Trophoblast cell (in vitro differentiated cells and primary cell): ENCODE measurements at regions not wholly inside any gene's neighbourhood (a gene's known extent, or its start where the extent isn't known, plus 50 kb on each side); places are given as distances from the start of the nearest gene placed in this dataset.
"Not testable (repeated sequence)": the region's sequence is repeated elsewhere in the genome, so short reads cannot be mapped to it uniquely, and the experiment has no call there.

ENCODE experiments used
- DNase-seq, 2 donors: peaks; one replicate each; pipeline ENCODE4 v3.0.0-alpha.2; 2016
- H2AFZ ChIP-seq: 2 replicates; pipeline ENCODE4 v1.6.1; 2013; ENCODE audit warnings: low read length, moderate library complexity, mild to moderate bottlenecking; ENCODE audit not compliant: insufficient read depth, poor library complexity
- H2AK5ac ChIP-seq: 2 replicates; pipeline ENCODE4 v1.6.1; 2013; ENCODE audit warnings: mild to moderate bottlenecking, low read length
- H2BK120ac ChIP-seq: 2 replicates; pipeline ENCODE4 v1.6.1; 2013; ENCODE audit warnings: low read length, mild to moderate bottlenecking, moderate library complexity; ENCODE audit not compliant: insufficient read depth, poor library complexity
- H2BK12ac ChIP-seq: 2 replicates; pipeline ENCODE4 v1.6.1; 2013; ENCODE audit warnings: mild to moderate bottlenecking, low read length, moderate library complexity
- H2BK5ac ChIP-seq: 2 replicates; pipeline ENCODE4 v1.6.1; 2013; ENCODE audit warnings: low read length, low read depth, moderate library complexity, mild to moderate bottlenecking; ENCODE audit not compliant: poor library complexity
- H3K14ac ChIP-seq: 2 replicates; pipeline ENCODE4 v1.6.1; 2013; ENCODE audit warnings: mild to moderate bottlenecking, low read length
- H3K18ac ChIP-seq: 2 replicates; pipeline ENCODE4 v1.6.1; 2013; ENCODE audit warnings: mild to moderate bottlenecking, low read length
- H3K23ac ChIP-seq: 2 replicates; pipeline ENCODE4 v1.6.1; 2013; ENCODE audit warnings: low read length
- H3K27ac ChIP-seq: 2 replicates; pipeline ENCODE4 v1.5.1; 2013; ENCODE audit warnings: low read depth, mild to moderate bottlenecking, inconsistent platforms, low read length, moderate library complexity
- H3K27me3 ChIP-seq: 2 replicates; pipeline ENCODE4 v1.6.1; 2013; ENCODE audit warnings: inconsistent platforms, mild to moderate bottlenecking, low read length, moderate library complexity; ENCODE audit not compliant: insufficient read depth
- H3K36me3 ChIP-seq, 2 experiments: 1 replicate in 1 of 2; 2 replicates in 1 of 2; pipeline ENCODE4 v1.6.1; 2013; ENCODE audit warnings: low read length in 2 of 2, mild to moderate bottlenecking in 2 of 2, moderate library complexity in 1 of 2; ENCODE audit not compliant: insufficient read depth in 2 of 2, control insufficient read depth in 1 of 2
- H3K4ac ChIP-seq: 2 replicates; pipeline ENCODE4 v1.6.1; 2013; ENCODE audit warnings: low read depth, mild to moderate bottlenecking, low read length, moderate library complexity
- H3K4me1 ChIP-seq, 2 experiments: 1 replicate in 1 of 2; 2 replicates in 1 of 2; pipeline ENCODE4 v1.6.1; 2013; ENCODE audit warnings: low read length in 2 of 2, mild to moderate bottlenecking in 2 of 2, moderate library complexity in 1 of 2; ENCODE audit not compliant: insufficient read depth in 2 of 2, control insufficient read depth in 1 of 2
- H3K4me2 ChIP-seq: 2 replicates; pipeline ENCODE4 v1.6.1; 2013; ENCODE audit warnings: inconsistent platforms, mild to moderate bottlenecking, low read length, moderate library complexity
- H3K4me3 ChIP-seq: 2 replicates; pipeline ENCODE4 v1.5.1; 2013; ENCODE audit warnings: mild to moderate bottlenecking, low read depth, low read length, inconsistent platforms
- H3K79me1 ChIP-seq: one replicate; pipeline ENCODE4 v1.6.1; 2013; ENCODE audit warnings: low read length
- H3K79me2 ChIP-seq: 2 replicates; pipeline ENCODE4 v1.6.1; 2013; ENCODE audit warnings: low read length, mild to moderate bottlenecking; ENCODE audit not compliant: control insufficient read depth, insufficient read depth, poor library complexity
- H3K9ac ChIP-seq: 2 replicates; pipeline ENCODE4 v1.6.1; 2013; ENCODE audit warnings: mild to moderate bottlenecking, low read length
- H3K9me3 ChIP-seq: 2 replicates; pipeline ENCODE4 v1.6.1; 2013; ENCODE audit warnings: low read depth, mild to moderate bottlenecking, control low read depth, inconsistent platforms, low read length; ENCODE audit not compliant: insufficient read depth
- H4K12ac ChIP-seq: 2 replicates; pipeline ENCODE4 v1.6.1; 2013; ENCODE audit warnings: low read depth, mild to moderate bottlenecking, low read length, moderate library complexity
- H4K8ac ChIP-seq: 2 replicates; pipeline ENCODE4 v1.6.1; 2013; ENCODE audit warnings: low read depth, mild to moderate bottlenecking, low read length, moderate library complexity
- H4K91ac ChIP-seq: one replicate; pipeline ENCODE4 v1.6.1; 2013; ENCODE audit warnings: low read depth, mild to moderate bottlenecking, low read length, moderate library complexity
- WGBS: extraction: QIAGEN DNeasy Blood & Tissue Kit; methylation state at CpG from one replicate; pipeline ENCODE4 v1.1.7; 2013; ENCODE audit warnings: missing lambda C conversion rate; ENCODE audit not compliant: insufficient read length, insufficient coverage; ENCODE audit errors: extremely low coverage; 5-methylcytosine and 5-hydroxymethylcytosine counted together

DNA sequence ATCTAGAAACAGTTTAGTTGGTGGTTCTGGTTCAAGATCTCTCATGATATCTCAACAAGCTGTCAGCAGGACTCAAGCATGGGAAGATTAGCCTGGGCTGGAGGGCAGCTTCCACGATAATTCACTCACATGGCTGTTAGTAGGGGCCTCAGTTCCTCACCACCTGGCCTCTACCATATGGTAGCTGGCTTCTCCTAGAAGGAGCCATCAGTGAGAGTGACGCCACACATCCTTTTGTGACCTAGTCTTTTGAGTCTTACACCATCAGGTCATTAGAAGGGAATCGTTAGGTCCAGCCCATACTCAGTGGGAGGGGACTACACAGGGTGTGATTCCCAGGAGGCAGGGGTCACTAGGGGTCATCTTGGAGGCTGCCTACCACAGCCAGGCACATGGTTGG lies 239.3 kb upstream of the PLPP4 start:
- Histone ChIP-seq H3K79me2 (no peaks in the 10 kb centered on the region), H4K8ac (no peak overlapping the region), H3K18ac (no peak overlapping the region), H2BK5ac (no peak overlapping the region), H3K9me3 (no peaks in the 10 kb centered on the region), H3K79me1 (no peaks in the 10 kb centered on the region), H2AFZ (no peak overlapping the region), H3K4me1 (no peaks in the 10 kb centered on the region), H2BK12ac (no peak overlapping the region), H3K14ac (no peak overlapping the region), H3K27ac (no peak overlapping the region), H3K23ac (no peak overlapping the region), H4K91ac (no peak overlapping the region), H3K36me3 (no peaks in the 10 kb centered on the region), H4K12ac (no peak overlapping the region), H2AK5ac (no peak overlapping the region), H3K4me2 (no peak overlapping the region), H3K27me3 (no peaks in the 10 kb centered on the region), H3K4me3 (no peak overlapping the region), H3K9ac (no peak overlapping the region), H3K4ac (no peak overlapping the region), H2BK120ac (no peak overlapping the region)
- DNase-seq, result no peak
- no CpG with 5 or more reads among the region's 3 CpGs for WGBS

DNA sequence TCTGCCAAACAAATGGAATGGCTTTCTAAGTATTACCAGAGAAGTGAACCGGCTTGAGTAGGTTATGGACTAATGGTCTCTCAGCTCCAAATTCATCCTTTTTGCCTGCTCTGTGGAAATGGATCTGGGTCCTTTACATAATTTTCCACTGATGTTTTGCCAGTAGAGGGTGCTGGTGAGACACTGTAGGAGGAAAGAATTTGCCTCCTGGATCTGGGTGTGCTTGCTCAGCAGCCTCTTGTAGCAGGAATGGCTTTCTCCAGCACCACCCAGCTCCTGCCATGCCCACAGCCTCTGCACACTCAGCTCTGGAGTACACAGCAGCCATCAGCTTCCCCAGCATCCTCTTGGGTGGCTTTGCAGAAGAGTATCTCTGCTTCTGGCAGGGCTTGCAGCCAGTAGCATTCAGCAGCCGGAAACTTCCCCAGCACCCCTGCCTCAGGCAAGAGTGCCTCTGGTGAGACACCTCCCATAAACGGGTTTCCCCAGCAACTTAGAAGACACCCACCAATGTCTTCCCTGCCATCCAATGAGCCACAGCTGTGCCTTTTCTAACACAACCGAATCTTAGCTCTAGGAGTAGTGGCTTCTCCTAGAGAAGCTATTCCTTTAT lies 235.0 kb upstream of the PLPP4 start:
- Histone ChIP-seq H3K27ac (no peak overlapping the region), H2AFZ (no peak overlapping the region), H3K23ac (no peak overlapping the region), H4K91ac (no peak overlapping the region), H3K9ac (peak overlapping the region; percentile 15), H2BK12ac (no peak overlapping the region), H3K79me2 (no peaks in the 10 kb centered on the region), H2BK5ac (no peak overlapping the region), H3K18ac (no peak overlapping the region), H4K8ac (no peak overlapping the region), H3K4me2 (no peak overlapping the region), H3K36me3 (no peaks in the 10 kb centered on the region), H4K12ac (no peak overlapping the region), H3K27me3 (no peaks in the 10 kb centered on the region), H3K4me3 (no peak overlapping the region), H3K14ac (no peak overlapping the region), H3K9me3 (no peaks in the 10 kb centered on the region), H2BK120ac (no peak overlapping the region), H3K4me1 (no peaks in the 10 kb centered on the region), H3K4ac (no peak overlapping the region), H3K79me1 (no peaks in the 10 kb centered on the region), H2AK5ac (no peak overlapping the region)
- no CpG with 5 or more reads among the region's 4 CpGs for WGBS
- DNase-seq, result peak; percentile 52 to 87

DNA sequence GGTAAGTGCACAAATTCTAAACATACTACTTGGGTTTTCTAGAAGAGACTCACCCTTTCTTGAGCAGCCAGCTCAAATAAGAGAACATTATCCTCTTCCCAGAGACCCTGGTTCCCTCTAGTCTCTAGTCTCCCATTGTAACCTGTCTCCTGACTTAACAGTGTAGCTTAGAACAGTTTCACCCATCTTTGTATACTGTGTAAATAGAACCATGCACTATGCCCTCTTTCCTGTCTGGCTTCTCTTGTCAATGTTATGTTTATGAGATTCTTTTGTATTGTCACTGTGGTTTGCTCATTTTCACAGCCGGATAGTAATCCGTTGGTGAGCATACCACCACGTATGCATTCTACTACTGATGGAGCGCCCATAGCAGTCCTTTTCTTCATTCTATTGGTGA lies 227.4 kb upstream of the PLPP4 start:
- Histone ChIP-seq H2BK120ac (no peak overlapping the region), H3K9me3 (no peaks in the 10 kb centered on the region), H3K14ac (no peak overlapping the region), H4K8ac (no peak overlapping the region), H3K36me3 (no peaks in the 10 kb centered on the region), H3K23ac (no peak overlapping the region), H3K79me1 (no peaks in the 10 kb centered on the region), H3K4me1 (no peaks in the 10 kb centered on the region), H2AK5ac (no peak overlapping the region), H3K4me2 (no peak overlapping the region), H3K27ac (no peak overlapping the region), H3K18ac (no peak overlapping the region), H3K79me2 (no peaks in the 10 kb centered on the region), H2BK5ac (no peak overlapping the region), H4K91ac (no peak overlapping the region), H4K12ac (no peak overlapping the region), H3K4ac (no peak overlapping the region), H2BK12ac (no peak overlapping the region), H3K4me3 (no peak overlapping the region), H2AFZ (no peak overlapping the region), H3K9ac (no peak overlapping the region), H3K27me3 (no peaks in the 10 kb centered on the region)
- DNase-seq, result no peak
- no CpG with 5 or more reads among the region's 4 CpGs for WGBS

DNA sequence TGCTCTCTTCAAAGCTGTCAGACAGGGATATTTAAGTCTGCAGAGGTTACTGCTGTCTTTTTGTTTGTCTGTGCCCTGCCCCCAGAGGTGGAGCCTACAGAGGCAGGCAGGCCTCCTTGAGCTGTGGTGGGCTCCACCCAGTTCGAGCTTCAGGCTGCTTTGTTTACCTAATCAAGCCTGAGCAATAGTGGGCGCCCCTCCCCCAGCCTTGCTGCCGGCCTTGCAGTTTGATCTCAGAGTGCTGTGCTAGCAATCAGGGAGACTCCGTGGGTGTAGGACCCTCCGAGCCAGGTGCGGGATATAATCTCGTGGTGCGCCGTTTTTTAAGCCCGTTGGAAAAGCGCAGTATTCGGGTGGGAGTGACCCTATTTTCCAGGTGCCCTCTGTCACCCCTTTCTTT lies 217.3 kb upstream of the PLPP4 start:
- not testable (repeated sequence) for H2BK120ac ChIP-seq, H3K4me3 ChIP-seq, H4K91ac ChIP-seq, H2AK5ac ChIP-seq, H4K12ac ChIP-seq, H3K4me1 ChIP-seq, H2BK12ac ChIP-seq, H3K27ac ChIP-seq, H4K8ac ChIP-seq, DNase-seq, H2BK5ac ChIP-seq, H3K4ac ChIP-seq, H3K79me1 ChIP-seq, H3K9me3 ChIP-seq, H3K27me3 ChIP-seq, H2AFZ ChIP-seq, H3K4me2 ChIP-seq, H3K9ac ChIP-seq, H3K23ac ChIP-seq, H3K14ac ChIP-seq, H3K18ac ChIP-seq, H3K79me2 ChIP-seq, H3K36me3 ChIP-seq
- WGBS, result no CpG with 5 or more reads among the region's 12 CpGs
